NCI-H2171 treated with DMSO at 0.1 percent for 48 hours (cell line): ENCODE measurements at regions not wholly inside any gene's neighbourhood (a gene's known extent, or its start where the extent isn't known, plus 50 kb on each side); places are given as distances from the start of the nearest gene placed in this dataset.
A peak's percentile ranks its signal among the peaks of the same experiment; 100 is the strongest.
"Not testable (repeated sequence)": the region's sequence is repeated elsewhere in the genome, so short reads cannot be mapped to it uniquely, and the experiment has no call there.

Experiments
- DNase-seq: peaks from one replicate; lab custom pipeline; 2025; lab: John Stamatoyannopoulos, UW

- DNase-seq = no peak
These were observed 557.3 kb downstream of the TMTC2 start for GRCh38 chr12:83244001-83244400.

DNA sequence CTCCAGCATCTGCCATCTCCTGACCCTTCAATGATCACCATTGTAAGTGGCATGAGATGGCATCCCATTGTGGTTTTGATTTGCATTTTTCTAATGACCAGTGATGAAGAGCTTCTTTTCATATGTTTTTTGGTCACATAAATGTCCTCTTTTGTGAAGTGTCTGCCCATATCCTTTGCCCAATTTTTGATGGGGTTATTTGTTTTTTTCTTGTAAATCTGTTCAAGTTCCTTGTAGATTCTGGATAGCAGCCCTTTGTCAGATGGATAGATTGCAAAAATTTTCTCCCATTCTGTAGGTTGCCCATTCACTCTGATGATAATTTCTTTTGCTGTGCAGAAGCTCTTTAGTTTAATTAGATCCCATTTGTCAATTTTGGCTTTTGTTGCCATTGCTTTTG lies 547.3 kb downstream of the TMTC2 start:
- not testable (repeated sequence) for DNase-seq

- not testable (repeated sequence) for DNase-seq
These were observed 540.3 kb downstream of the TMTC2 start for GRCh38 chr12:83226960-83227359.

GRCh38 chr12:83225806-83226205 lies 539.1 kb downstream of the TMTC2 start:
- DNase-seq = no peak

DNA sequence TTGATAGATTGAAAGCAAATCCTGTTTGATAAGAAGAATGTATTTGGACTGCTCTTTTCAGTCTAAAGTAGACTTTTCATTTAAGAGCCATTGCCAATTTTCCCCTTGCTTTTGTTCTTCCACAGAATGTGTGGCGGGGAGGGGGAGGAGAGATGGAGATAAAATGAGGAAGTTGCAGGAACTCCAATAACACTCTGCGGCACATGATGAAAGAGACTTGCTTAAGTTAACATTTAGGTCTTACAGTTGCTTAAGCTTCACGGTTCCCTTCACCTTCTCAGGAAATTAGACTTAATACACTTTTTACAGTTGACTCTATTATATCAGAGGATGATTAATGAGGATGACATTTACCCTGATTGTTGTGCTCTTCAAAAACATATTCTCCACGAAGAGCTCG lies 537.3 kb downstream of the TMTC2 start:
- peak; percentile 28 for DNase-seq

- DNase-seq = no peak
These were observed 534.1 kb downstream of the TMTC2 start for GRCh38 chr12:83220774-83221173.

DNA sequence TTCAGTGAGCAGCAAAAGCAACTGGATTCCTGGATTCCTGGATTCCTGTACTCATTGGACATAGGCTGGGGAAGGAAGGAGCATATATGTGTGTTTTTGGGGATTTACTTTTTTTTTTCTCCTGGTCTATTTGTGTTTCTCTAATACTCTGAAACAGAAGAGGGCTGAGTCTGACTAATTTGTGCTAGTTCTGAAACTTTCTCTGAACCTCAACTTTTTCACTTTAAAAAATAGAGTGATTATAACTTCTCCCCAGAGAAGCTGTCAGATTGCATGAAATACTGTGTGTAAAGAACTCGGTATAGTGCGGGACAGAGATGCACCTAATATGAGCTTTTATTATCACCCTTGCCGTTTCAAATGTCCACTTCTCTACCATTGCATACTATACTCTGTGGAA lies 529.5 kb downstream of the TMTC2 start:
- DNase-seq = no peak

DNA sequence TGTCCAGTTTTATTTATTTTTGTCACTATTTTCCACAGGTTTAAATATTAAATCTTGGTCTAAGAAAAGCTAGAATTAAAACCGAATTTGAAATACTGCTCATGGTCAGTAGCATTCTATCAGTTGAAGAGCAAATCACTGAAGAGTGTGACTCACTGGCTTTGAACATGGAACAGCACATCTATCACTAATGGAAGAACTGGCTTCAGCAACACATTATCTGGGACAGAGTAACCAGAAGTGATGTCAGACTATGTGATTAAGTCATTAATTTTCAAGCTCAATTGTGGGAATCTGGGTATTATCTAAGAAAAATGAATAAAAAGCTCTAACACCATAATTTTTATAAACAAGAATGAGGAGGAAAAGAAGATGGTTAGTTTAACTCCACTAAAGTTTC lies 527.5 kb downstream of the TMTC2 start:
- DNase-seq = no peak

- DNase-seq = no peak
These were observed 524.2 kb downstream of the TMTC2 start for GRCh38 chr12:83210933-83211332.

DNA sequence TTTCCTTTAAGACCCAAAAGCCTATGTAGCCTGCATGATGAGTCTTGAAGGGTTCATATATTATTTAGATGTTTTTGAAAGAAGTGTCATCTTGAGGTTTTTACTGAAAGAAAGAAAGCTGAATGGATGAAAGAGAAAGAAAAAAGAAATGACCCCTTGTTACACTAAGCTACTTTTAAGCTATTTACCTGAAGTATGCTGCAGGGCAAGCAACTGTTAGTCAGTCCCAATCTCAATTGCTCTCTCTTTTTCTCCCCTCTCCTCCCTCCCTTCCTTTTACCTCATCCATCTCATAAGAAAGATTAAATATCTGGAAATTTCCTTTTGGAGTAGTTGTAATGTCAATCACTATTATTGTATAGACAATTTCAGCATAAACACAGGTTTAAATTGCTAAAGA lies 512.4 kb downstream of the TMTC2 start:
- no peak for DNase-seq

GRCh38 chr12:83198291-83199015 lies 511.7 kb downstream of the TMTC2 start:
- no peak for DNase-seq

- DNase-seq = no peak
These were observed 510.8 kb downstream of the TMTC2 start for GRCh38 chr12:83197483-83197914.

- no peak for DNase-seq
These were observed 510.1 kb downstream of the TMTC2 start for GRCh38 chr12:83196694-83197350.

DNA sequence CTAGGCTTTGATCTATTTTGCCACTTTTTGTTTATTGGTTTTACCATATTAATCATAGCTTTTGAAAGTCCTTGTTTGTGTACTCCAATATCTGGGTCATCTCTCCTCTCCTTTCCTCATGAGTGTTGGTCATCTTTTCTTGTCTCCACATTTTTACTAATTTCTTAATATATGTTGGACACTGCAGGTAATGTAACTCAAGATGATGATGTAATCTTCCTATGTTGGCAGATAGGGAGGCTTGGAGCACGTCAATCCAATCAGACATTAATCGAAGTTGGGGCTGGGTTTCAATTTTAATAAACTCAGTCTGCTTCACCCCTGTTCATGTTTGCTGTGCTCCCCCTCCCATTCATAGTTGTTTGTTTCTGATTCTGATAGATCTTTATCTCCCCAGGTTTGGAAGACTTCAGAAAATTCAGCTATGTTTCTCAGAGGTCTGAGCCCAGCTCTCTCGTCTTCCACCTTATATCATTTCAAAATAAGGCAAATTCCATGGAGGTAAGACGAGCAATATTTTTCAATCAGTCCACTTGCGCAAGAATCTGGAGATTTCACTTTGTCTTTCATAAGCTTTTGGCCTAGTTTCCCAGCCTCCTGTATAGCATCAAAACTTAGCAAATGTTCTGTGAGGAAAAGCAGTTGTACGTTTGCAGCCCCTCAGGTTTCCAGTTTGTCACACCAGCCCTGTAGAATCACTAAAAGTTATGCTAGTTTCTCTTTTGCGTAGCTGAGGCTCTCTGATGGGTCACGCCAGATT lies 504.1 kb downstream of the TMTC2 start:
- no peak for DNase-seq

- DNase-seq = no peak
These were observed 499.7 kb downstream of the TMTC2 start for GRCh38 chr12:83186419-83186818.

GRCh38 chr12:83185241-83185640 lies 498.5 kb downstream of the TMTC2 start:
- no peak for DNase-seq
